ENCODE measurements at regions not wholly inside any gene's neighbourhood (a gene's known extent, or its start where the extent isn't known, plus 50 kb on each side); places are given as distances from the start of the nearest gene placed in this dataset.

DNA sequence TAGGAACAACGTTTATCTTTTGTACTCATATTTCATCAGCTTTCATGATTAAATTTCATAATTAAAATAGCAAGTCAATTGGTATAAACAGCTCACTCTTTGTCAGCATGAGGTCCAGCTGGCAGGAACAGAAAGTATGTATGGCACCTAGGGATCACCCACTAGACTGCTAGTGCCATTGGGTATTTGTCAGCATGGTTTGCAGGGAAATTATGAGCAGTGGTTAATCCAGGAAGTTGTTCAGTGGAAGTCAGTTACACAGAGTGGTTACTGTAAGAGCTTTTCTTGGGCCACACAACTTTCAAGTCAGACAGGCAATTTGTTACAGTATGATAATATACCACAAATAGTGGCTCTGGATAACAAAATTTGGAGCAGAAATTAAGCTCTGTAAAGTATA, 340.3 kb upstream of the RGS6 start:
- Histone ChIP-seq H3K4me1 (peaks cover 11 to 83% (median 29%) of the 10 kb centered on the region in 6 donors), H3K4me3 (no peak overlapping the region), H3K9me3 (no peaks in the 10 kb centered on the region), H3K27ac (peak overlapping the region in 6 of 8 donors; percentile 2 to 60 (median 36)), H3K36me3 (peaks cover 0 to 24% (median 4%) of the 10 kb centered on the region in 6 donors), H3K27me3 (replicated peaks in 1 of 7) (no peaks in the 10 kb centered on the region)
- 9 to 32% (median 16%) methylated on average over 1 of the region's 1 CpG for WGBS, 5 donors
- no peak for DNase-seq
- TF ChIP-seq POLR2AphosphoS5 (IDR thresholded peaks at IDR 0.05) (no peak), POLR2A (IDR thresholded peaks at IDR 0.05) (no peak), CTCF (IDR thresholded peaks at IDR 0.05 in 8 of 11, conservative IDR thresholded peaks at IDR 0.05 in 3 of 11) (no peak)
- intact Hi-C loops (cut with DNase I; ENCODE audit: low total_unique reads) = no loop called here

DNA sequence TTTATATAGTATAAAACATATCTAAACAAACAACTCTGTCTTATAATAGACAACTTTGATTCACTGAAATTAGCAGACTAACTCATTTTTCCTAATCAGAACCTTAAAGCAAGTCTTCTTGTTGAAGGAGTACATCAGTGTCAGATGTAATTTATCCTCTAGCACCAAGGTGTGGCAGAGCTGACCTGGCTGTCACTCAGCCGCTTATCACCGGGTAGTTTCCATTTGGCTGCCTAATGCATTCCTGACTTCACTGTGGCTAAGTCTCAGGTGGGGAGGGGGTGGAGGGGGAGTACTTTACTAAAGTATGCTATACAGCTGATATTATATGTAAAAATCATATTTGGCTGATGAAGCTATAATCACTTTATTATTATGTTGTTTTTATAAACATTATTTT, 339.9 kb upstream of the RGS6 start:
- Histone ChIP-seq H3K27ac (peak overlapping the region in 6 of 8 donors; percentile 2 to 60 (median 36)), H3K4me3 (no peak overlapping the region), H3K9me3 (no peaks in the 10 kb centered on the region), H3K36me3 (peaks cover 0 to 24% (median 4%) of the 10 kb centered on the region in 6 donors), H3K27me3 (replicated peaks in 1 of 7) (no peaks in the 10 kb centered on the region), H3K4me1 (peaks cover 12 to 87% (median 32%) of the 10 kb centered on the region in 6 donors)
- TF ChIP-seq POLR2AphosphoS5 (IDR thresholded peaks at IDR 0.05) (no peak), CTCF (IDR thresholded peaks at IDR 0.05 in 8 of 11, conservative IDR thresholded peaks at IDR 0.05 in 3 of 11) (no peak)
- DNase-seq = no peak
- WGBS, 5 donors = 50 to 72% (median 64%) methylated on average over 2 of the region's 2 CpGs
- intact Hi-C loops (cut with DNase I; ENCODE audit: low total_unique reads) = no loop called here

DNA sequence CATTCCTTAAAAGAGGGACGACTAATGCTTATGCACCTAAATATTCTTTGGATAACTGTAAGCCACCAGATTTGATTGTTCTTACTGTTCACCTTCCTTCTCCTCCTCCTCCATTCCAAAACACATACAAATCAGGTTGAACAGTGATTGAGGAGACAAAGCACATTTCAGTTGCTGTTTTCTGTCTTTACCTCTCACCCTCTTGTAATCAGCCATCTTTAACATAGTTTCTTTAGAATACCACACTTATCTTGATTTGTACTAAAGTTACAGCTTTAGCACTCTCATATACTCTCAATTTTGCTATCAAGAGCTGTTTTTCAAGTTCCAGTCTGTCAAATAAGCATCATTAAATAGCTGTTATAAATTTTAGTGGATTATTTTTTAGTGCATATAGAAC, 338.3 kb upstream of the RGS6 start:
- Histone ChIP-seq H3K27me3 (replicated peaks in 1 of 7) (no peaks in the 10 kb centered on the region), H3K4me1 (peaks cover 15 to 93% (median 40%) of the 10 kb centered on the region in 6 donors), H3K36me3 (peaks cover 0 to 8% (median 1%) of the 10 kb centered on the region in 6 donors), H3K27ac (no peak overlapping the region), H3K9me3 (no peaks in the 10 kb centered on the region), H3K4me3 (no peak overlapping the region)
- intact Hi-C loops (cut with DNase I; ENCODE audit: low total_unique reads) = no loop called here
- whole genome bisulfite sequencing, 5 donors = 85 to 94% (median 92%) methylated on average over 1 of the region's 1 CpG
- no peak for TF ChIP-seq CTCF (IDR thresholded peaks at IDR 0.05 in 8 of 11, conservative IDR thresholded peaks at IDR 0.05 in 3 of 11)
- TF ChIP-seq POLR2A (IDR thresholded peaks at IDR 0.05) = no peak
- TF ChIP-seq POLR2AphosphoS5 (IDR thresholded peaks at IDR 0.05) = no peak
- DNase-seq = no peak

DNA sequence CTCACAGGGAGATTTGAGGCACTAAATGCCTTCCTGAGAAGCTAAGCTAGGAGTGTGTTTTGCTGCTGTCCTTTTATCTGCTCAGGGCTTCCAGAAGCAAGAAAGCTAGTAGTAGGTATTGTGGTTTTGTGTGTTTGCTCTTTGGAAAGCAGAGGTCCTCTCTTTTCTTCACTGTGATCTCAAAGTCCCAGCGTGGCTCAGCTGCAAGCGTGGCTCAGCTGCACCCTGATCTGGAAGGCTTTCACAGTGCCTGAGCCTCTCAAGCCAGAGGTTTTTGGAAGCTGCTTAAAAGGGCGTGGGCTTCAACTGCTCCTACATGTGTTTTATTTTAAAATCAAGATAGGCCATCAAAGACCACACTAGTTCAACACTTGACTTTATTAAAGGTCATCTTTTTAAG, 337.4 kb upstream of the RGS6 start:
- intact Hi-C loops (cut with DNase I; ENCODE audit: low total_unique reads) = no loop called here
- Histone ChIP-seq H3K9me3 (peaks cover 0 to 5% (median 2%) of the 10 kb centered on the region in 8 donors), H3K4me3 (no peak overlapping the region), H3K27ac (no peak overlapping the region), H3K4me1 (peaks cover 15 to 84% (median 38%) of the 10 kb centered on the region in 6 donors), H3K36me3 (peaks cover 0 to 11% (median 0%) of the 10 kb centered on the region in 6 donors), H3K27me3 (replicated peaks in 1 of 7) (no peaks in the 10 kb centered on the region)
- TF ChIP-seq POLR2AphosphoS5 (IDR thresholded peaks at IDR 0.05) (no peak), CTCF (IDR thresholded peaks at IDR 0.05 in 8 of 11, conservative IDR thresholded peaks at IDR 0.05 in 3 of 11) (no peak), POLR2A (IDR thresholded peaks at IDR 0.05) (no peak)
- 65 to 79% (median 71%) methylated on average over 3 of the region's 3 CpGs for WGBS, 5 donors
- no peak for DNase-seq
